ENCODE measurements at regions not wholly inside any gene's neighbourhood (a gene's known extent, or its start where the extent isn't known, plus 50 kb on each side); places are given as distances from the start of the nearest gene placed in this dataset.

DNA sequence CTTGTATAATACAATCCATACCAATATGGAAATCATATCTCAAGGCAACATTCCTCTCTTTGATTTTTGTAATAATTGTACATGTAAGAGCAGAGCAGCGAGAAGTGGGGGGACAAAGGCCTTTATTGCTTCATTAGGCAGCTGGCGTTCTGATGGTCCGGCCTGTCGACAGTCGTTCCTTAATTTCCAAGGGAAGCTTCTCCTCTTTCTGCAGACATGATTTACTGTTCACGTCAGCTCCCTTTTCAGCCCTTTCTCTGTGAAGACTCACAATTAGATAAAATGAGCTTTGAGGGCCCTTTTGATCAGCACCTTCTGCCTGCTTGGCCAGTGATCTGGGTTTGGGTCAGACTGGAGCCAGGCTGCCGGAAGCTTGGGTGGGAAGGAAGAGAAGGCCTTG is 65.6 kb upstream of the CTBP2 start:
- no peaks in the 10 kb centered on the region for H3K36me3 ChIP-seq (ENCODE audit: control insufficient read depth, insufficient read depth, low read length)
- 93 to 100% methylated on average over 6 to 7 of the region's 7 CpGs for WGBS, 2 experiments (ENCODE audit: insufficient coverage in 2 of 2)
- no peak overlapping the region for H3K4me3 ChIP-seq (ENCODE audit: extremely low read depth, insufficient read depth, low read length, poor library complexity, severe bottlenecking)

DNA sequence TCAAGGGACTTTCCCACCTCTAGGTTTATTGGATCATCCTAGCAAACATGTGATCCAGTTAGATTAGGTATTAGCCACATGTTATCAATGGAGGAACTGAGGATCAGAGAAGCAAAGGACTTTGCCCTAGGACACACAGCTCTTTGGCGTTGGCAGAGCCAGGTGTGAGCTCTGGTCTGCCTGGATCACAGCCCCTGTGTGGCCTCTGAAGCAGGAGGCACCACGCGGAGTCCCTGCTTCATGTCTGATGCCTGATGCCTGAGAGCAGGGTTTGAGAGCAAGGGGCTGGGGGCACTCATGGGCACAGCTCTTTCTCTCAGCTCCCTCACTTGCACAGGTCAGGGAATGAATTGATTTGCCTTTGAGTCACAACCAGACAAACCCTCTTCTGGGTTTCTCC is 64.7 kb upstream of the CTBP2 start:
- H3K4me1 ChIP-seq (ENCODE audit: control insufficient read depth, insufficient read depth, low read length, poor library complexity, severe bottlenecking), result no peaks in the 10 kb centered on the region
- WGBS, 2 experiments (ENCODE audit: insufficient coverage in 2 of 2), result 67 to 90% methylated on average over 3 of the region's 3 CpGs

More for the DNA sequence above, 65.6 kb upstream of the CTBP2 start:
- Histone ChIP-seq H3K4me1 (ENCODE audit: control insufficient read depth, insufficient read depth, low read length, poor library complexity, severe bottlenecking) (peaks cover 3% of the 10 kb centered on the region), H3K27ac (ENCODE audit: low read depth, low read length, severe bottlenecking) (no peak overlapping the region), H3K9me3 (ENCODE audit: control insufficient read depth, low read length) (no peaks in the 10 kb centered on the region)

DNA sequence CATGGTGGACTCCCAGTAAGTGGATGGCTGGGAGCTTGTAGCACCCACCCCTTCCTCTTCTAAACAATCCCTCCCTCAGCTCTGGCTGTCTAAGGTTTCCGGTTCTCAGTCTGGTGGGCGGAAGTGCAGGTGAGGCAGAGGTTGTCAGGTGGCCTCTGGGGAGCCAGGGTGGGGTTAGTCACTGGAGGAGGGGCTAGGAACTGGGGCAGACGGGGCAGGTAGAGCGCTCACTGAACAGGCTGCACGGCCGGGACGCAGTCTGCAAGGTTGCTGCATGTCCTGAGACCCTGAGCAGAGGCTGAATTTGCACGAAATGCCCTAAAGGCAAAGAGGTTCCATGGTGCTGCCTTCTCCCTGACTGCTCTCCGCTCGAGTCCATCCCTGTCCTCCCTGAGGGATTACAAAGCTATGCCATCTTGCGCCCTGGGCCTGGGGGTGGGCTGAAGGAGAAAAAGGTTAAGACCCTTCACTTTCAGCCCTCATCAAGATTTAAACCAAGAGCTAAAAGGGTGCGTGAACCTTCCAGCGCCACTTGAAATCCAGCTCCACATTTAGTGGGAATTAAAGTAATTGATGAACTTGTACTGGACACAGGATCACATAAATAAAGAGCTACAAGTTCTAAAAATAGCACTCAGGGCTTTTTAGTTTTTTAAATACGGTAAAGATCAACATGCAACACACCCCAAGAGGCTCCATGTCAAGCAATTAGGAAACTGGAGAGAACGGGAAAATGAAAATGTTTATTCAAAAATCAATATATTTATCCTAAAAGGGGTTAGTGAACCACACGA is 62.3 kb upstream of the CTBP2 start:
- Histone ChIP-seq H3K4me3 (ENCODE audit: extremely low read depth, insufficient read depth, low read length, poor library complexity, severe bottlenecking) (no peak overlapping the region), H3K9me3 (ENCODE audit: control insufficient read depth, low read length) (no peaks in the 10 kb centered on the region), H3K27ac (ENCODE audit: low read depth, low read length, severe bottlenecking) (no peak overlapping the region), H3K4me1 (ENCODE audit: control insufficient read depth, insufficient read depth, low read length, poor library complexity, severe bottlenecking) (no peaks in the 10 kb centered on the region), H3K36me3 (ENCODE audit: control insufficient read depth, insufficient read depth, low read length) (no peaks in the 10 kb centered on the region)
- 82 to 85% methylated on average over 7 to 11 of the region's 16 CpGs for WGBS, 2 experiments (ENCODE audit: insufficient coverage in 2 of 2)

More for the DNA sequence above, 64.7 kb upstream of the CTBP2 start:
- Histone ChIP-seq H3K27ac (ENCODE audit: low read depth, low read length, severe bottlenecking) (no peak overlapping the region), H3K4me3 (ENCODE audit: extremely low read depth, insufficient read depth, low read length, poor library complexity, severe bottlenecking) (no peak overlapping the region), H3K36me3 (ENCODE audit: control insufficient read depth, insufficient read depth, low read length) (no peaks in the 10 kb centered on the region), H3K9me3 (ENCODE audit: control insufficient read depth, low read length) (no peaks in the 10 kb centered on the region)

- Histone ChIP-seq H3K4me3 (ENCODE audit: extremely low read depth, insufficient read depth, low read length, poor library complexity, severe bottlenecking) (no peak overlapping the region), H3K4me1 (ENCODE audit: control insufficient read depth, insufficient read depth, low read length, poor library complexity, severe bottlenecking) (no peaks in the 10 kb centered on the region), H3K27ac (ENCODE audit: low read depth, low read length, severe bottlenecking) (no peak overlapping the region), H3K9me3 (ENCODE audit: control insufficient read depth, low read length) (no peaks in the 10 kb centered on the region), H3K36me3 (ENCODE audit: control insufficient read depth, insufficient read depth, low read length) (no peaks in the 10 kb centered on the region)
- WGBS, 2 experiments (ENCODE audit: insufficient coverage in 2 of 2), result 86 to 90% methylated on average over 7 of the region's 8 CpGs
Observed at GRCh38 chr10:125221716-125222115, 61.4 kb upstream of the CTBP2 start.

DNA sequence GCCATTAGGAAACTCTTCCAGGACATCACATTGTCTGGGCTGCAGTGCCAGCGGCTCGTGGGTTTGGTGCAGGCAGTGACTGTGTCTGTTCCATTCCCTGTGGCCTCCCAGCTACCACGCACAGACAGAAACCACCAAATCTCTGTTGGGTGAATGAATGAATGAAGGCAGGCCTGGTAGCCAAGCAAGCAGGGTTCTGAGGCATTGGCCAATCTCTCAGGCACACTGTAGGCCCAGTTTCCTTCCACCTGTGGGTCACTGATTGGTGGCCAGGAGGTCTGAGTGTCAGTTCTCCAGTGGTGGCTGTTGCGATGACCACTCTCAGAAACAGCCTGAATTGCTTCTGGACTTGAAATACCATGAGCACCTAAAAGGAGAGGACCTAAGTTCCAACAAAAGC is 59.4 kb upstream of the CTBP2 start:
- 100% methylated on average over 1 to 3 of the region's 4 CpGs for WGBS, 2 experiments (ENCODE audit: insufficient coverage in 2 of 2)
- no peak overlapping the region for H3K4me3 ChIP-seq (ENCODE audit: extremely low read depth, insufficient read depth, low read length, poor library complexity, severe bottlenecking)
- no peak overlapping the region for H3K27ac ChIP-seq (ENCODE audit: low read depth, low read length, severe bottlenecking)
- H3K36me3 ChIP-seq (ENCODE audit: control insufficient read depth, insufficient read depth, low read length), result no peaks in the 10 kb centered on the region
- no peaks in the 10 kb centered on the region for H3K4me1 ChIP-seq (ENCODE audit: control insufficient read depth, insufficient read depth, low read length, poor library complexity, severe bottlenecking)
- no peaks in the 10 kb centered on the region for H3K9me3 ChIP-seq (ENCODE audit: control insufficient read depth, low read length)

DNA sequence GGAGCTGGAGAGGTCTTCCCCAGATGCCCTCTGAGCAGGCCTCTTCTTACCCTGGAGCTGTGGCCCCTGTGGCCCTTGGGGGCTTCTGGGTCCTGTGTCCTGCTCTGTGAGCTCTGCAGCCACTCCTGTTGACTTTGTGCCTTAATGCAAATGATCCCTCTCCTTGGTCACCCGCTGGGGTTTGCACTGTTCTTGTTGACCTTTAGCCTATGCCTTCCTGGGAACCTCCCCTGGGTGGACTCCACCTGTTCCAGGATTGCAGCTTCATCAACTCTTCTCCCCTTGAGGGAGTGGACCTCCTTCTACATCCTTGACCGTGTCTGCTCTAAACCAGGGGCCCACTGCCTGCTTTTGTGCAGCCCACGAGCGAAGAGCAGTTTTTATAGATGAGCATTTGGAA is 58.6 kb upstream of the CTBP2 start:
- Histone ChIP-seq H3K9me3 (ENCODE audit: control insufficient read depth, low read length) (no peaks in the 10 kb centered on the region), H3K36me3 (ENCODE audit: control insufficient read depth, insufficient read depth, low read length) (no peaks in the 10 kb centered on the region), H3K27ac (ENCODE audit: low read depth, low read length, severe bottlenecking) (no peak overlapping the region), H3K4me1 (ENCODE audit: control insufficient read depth, insufficient read depth, low read length, poor library complexity, severe bottlenecking) (peaks cover 5% of the 10 kb centered on the region), H3K4me3 (ENCODE audit: extremely low read depth, insufficient read depth, low read length, poor library complexity, severe bottlenecking) (no peak overlapping the region)
- 40 to 81% methylated on average over 1 to 2 of the region's 4 CpGs for WGBS, 2 experiments (ENCODE audit: insufficient coverage in 2 of 2)

GRCh38 chr10:125217990-125218675 is 57.8 kb upstream of the CTBP2 start:
- WGBS, 2 experiments (ENCODE audit: insufficient coverage in 2 of 2), result 91 to 96% methylated on average over 4 to 5 of the region's 8 CpGs
- no peaks in the 10 kb centered on the region for H3K36me3 ChIP-seq (ENCODE audit: control insufficient read depth, insufficient read depth, low read length)
- no peak overlapping the region for H3K27ac ChIP-seq (ENCODE audit: low read depth, low read length, severe bottlenecking)
- no peaks in the 10 kb centered on the region for H3K9me3 ChIP-seq (ENCODE audit: control insufficient read depth, low read length)
- H3K4me3 ChIP-seq (ENCODE audit: extremely low read depth, insufficient read depth, low read length, poor library complexity, severe bottlenecking), result no peak overlapping the region
- H3K4me1 ChIP-seq (ENCODE audit: control insufficient read depth, insufficient read depth, low read length, poor library complexity, severe bottlenecking), result peaks cover 10% of the 10 kb centered on the region

- Histone ChIP-seq H3K36me3 (ENCODE audit: control insufficient read depth, insufficient read depth, low read length) (no peaks in the 10 kb centered on the region), H3K27ac (ENCODE audit: low read depth, low read length, severe bottlenecking) (no peak overlapping the region), H3K4me1 (ENCODE audit: control insufficient read depth, insufficient read depth, low read length, poor library complexity, severe bottlenecking) (peaks cover 10% of the 10 kb centered on the region), H3K4me3 (ENCODE audit: extremely low read depth, insufficient read depth, low read length, poor library complexity, severe bottlenecking) (no peak overlapping the region), H3K9me3 (ENCODE audit: control insufficient read depth, low read length) (no peaks in the 10 kb centered on the region)
- 69 to 86% methylated on average over 5 of the region's 5 CpGs for WGBS, 2 experiments (ENCODE audit: insufficient coverage in 2 of 2)
Observed at GRCh38 chr10:125216861-125217260, 56.5 kb upstream of the CTBP2 start.

- 85 to 100% methylated on average over 2 to 3 of the region's 3 CpGs for WGBS, 2 experiments (ENCODE audit: insufficient coverage in 2 of 2)
- Histone ChIP-seq H3K36me3 (ENCODE audit: control insufficient read depth, insufficient read depth, low read length) (no peaks in the 10 kb centered on the region), H3K4me3 (ENCODE audit: extremely low read depth, insufficient read depth, low read length, poor library complexity, severe bottlenecking) (no peak overlapping the region), H3K4me1 (ENCODE audit: control insufficient read depth, insufficient read depth, low read length, poor library complexity, severe bottlenecking) (peaks cover 10% of the 10 kb centered on the region), H3K27ac (ENCODE audit: low read depth, low read length, severe bottlenecking) (no peak overlapping the region), H3K9me3 (ENCODE audit: control insufficient read depth, low read length) (no peaks in the 10 kb centered on the region)
Observed at GRCh38 chr10:125216309-125216708, 55.9 kb upstream of the CTBP2 start.

- Histone ChIP-seq H3K27ac (ENCODE audit: low read depth, low read length, severe bottlenecking) (no peak overlapping the region), H3K4me1 (ENCODE audit: control insufficient read depth, insufficient read depth, low read length, poor library complexity, severe bottlenecking) (peaks cover 15% of the 10 kb centered on the region), H3K36me3 (ENCODE audit: control insufficient read depth, insufficient read depth, low read length) (no peaks in the 10 kb centered on the region), H3K4me3 (ENCODE audit: extremely low read depth, insufficient read depth, low read length, poor library complexity, severe bottlenecking) (no peak overlapping the region), H3K9me3 (ENCODE audit: control insufficient read depth, low read length) (no peaks in the 10 kb centered on the region)
- WGBS, 2 experiments (ENCODE audit: insufficient coverage in 2 of 2), result no CpG with 5 or more reads among the region's 2 CpGs
Observed at GRCh38 chr10:125214283-125214570, 53.9 kb upstream of the CTBP2 start.

Measured in mesodermal cell (in vitro differentiated cells).